Thoracic aorta (tissue), 2 donors: ENCODE measurements at regions not wholly inside any gene's neighbourhood (a gene's known extent, or its start where the extent isn't known, plus 50 kb on each side); places are given as distances from the start of the nearest gene placed in this dataset.
"Not testable (repeated sequence)": the region's sequence is repeated elsewhere in the genome, so short reads cannot be mapped to it uniquely, and the experiment has no call there.

Experiments
- ATAC-seq: fragments of 150-250 bp; one replicate; pipeline ENCODE4 v1.8.0; 2017; ENCODE audit warnings: low read depth; ENCODE audit not compliant: insufficient number of reproducible peaks, low FRiP score
- DNase-seq: peaks from one replicate; pipeline ENCODE4 v3.0.0-alpha.2; 2020; ENCODE audit warnings: low spot score
- H3K27ac ChIP-seq, 2 donors: fragments of 200-600 bp; sonication (generic); 1 replicate in 1 of 2; 2 replicates in 1 of 2; pipeline ENCODE4 v1.5.1; 2016; ENCODE audit warnings: mild to moderate bottlenecking in 2 of 2, moderate library complexity in 2 of 2
- H3K27me3 ChIP-seq: fragments of 200-600 bp; sonication (generic); replicated peaks from 2 replicates; pipeline ENCODE4 v1.6.0; 2016; ENCODE audit warnings: mild to moderate bottlenecking; ENCODE audit not compliant: insufficient read depth
- H3K36me3 ChIP-seq: fragments of 200-600 bp; sonication (generic); one replicate; pipeline ENCODE4 v1.5.1; 2016
- H3K4me1 ChIP-seq, 2 donors: fragments of 200-600 bp; sonication (generic); 1 replicate in 1 of 2; 2 replicates in 1 of 2; pipeline versions ENCODE4 v1.5.1 to v1.6.0; 2016; ENCODE audit warnings: low read depth in 2 of 2, mild to moderate bottlenecking in 1 of 2; ENCODE audit not compliant: control insufficient read depth in 1 of 2
- H3K4me3 ChIP-seq: fragments of 200-600 bp; sonication (generic); 2 replicates; pipeline ENCODE4 v1.5.1; 2016; ENCODE audit warnings: mild to moderate bottlenecking
- H3K9me3 ChIP-seq: fragments of 200-600 bp; sonication (generic); 2 replicates; pipeline ENCODE4 v1.5.1; 2016
- TF ChIP-seq, protein P1 (sequence below): fragments of 200-600 bp; sonication (generic); IDR thresholded peaks from one replicate; pipeline ENCODE4 v1.5.1; 2019; ENCODE audit warnings: antibody characterized with exemption

DNA sequence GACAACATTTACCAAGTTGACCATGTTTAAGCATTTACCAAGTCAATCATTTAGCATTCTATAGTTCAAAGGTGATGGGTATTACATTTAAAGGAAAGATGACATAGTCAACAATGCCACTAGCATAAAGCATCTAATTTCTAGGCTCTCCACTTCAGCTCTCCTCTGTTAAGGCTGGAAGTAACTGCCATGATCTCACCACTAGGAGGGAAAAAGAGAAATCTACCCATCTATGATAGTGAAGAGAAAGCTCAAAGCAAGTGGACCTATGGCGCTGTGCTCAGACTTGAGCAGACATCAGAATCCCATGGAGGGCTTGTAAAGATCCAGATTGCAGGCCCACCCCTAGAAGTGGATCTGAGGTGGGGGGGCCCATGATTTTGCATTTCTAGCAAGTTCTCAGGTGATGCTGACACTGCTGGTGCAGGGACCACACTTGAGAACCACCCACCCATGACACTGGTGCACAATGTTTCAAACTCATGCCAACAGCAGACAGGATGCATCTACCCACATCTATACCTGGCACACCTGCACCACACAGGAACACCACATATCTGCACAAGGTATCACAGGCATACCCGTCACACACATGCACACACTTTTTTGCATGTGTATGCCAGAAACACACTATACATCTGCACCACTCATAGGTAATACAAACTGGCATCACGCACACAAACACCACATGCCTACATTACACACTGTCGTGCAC is 392.9 kb upstream of the RUNX1 start:
- TF ChIP-seq, protein P1, sequence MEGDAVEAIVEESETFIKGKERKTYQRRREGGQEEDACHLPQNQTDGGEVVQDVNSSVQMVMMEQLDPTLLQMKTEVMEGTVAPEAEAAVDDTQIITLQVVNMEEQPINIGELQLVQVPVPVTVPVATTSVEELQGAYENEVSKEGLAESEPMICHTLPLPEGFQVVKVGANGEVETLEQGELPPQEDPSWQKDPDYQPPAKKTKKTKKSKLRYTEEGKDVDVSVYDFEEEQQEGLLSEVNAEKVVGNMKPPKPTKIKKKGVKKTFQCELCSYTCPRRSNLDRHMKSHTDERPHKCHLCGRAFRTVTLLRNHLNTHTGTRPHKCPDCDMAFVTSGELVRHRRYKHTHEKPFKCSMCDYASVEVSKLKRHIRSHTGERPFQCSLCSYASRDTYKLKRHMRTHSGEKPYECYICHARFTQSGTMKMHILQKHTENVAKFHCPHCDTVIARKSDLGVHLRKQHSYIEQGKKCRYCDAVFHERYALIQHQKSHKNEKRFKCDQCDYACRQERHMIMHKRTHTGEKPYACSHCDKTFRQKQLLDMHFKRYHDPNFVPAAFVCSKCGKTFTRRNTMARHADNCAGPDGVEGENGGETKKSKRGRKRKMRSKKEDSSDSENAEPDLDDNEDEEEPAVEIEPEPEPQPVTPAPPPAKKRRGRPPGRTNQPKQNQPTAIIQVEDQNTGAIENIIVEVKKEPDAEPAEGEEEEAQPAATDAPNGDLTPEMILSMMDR, result no peak
- ATAC-seq, result no peak
- Histone ChIP-seq H3K27me3 (no peaks in the 10 kb centered on the region), H3K27ac (no peak overlapping the region), H3K4me1 (no peaks in the 10 kb centered on the region), H3K9me3 (no peaks in the 10 kb centered on the region), H3K36me3 (no peaks in the 10 kb centered on the region), H3K4me3 (no peak overlapping the region)
- no peak for DNase-seq

DNA sequence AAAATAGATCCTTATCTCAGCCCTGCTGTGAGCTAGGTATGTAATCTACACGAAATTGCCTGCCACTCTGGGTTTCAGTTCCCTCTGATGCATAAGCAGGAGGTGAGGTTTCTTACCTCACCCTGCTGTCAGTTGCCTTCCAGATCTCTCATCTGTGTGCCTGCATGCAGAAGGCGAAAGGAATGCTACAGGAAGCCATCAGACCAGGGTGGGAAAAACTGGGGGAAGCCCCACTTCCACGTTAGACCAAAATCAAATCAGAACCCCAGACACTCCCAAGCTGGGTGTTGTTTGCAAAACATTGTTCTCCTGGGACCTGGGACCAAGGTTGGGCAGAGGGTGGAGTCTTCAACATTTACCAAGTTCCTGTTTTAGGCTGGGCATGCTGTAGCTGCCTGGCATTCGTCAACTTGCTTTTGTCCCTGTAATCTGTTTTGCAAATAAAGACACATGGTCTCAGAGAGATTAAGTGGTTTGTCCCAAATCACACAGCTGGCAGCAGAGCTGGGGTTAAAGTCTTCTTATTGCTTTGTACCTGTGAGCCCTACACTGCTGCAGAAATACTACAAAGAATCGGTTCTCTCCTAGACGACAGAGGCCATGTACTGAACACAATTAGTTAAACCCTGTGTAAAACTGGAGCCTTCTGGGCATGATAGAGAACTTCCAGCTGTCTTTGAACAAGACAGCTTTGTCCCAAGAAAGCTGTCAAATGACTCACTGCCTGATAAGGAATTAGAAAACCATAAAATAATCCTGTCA is 389.7 kb upstream of the RUNX1 start:
- no peaks in the 10 kb centered on the region for H3K27me3 ChIP-seq
- ATAC-seq, result no peak
- no peak overlapping the region for H3K27ac ChIP-seq
- H3K9me3 ChIP-seq, result peaks cover 3% of the 10 kb centered on the region
- no peak overlapping the region for H3K4me3 ChIP-seq
- no peaks in the 10 kb centered on the region for H3K36me3 ChIP-seq
- TF ChIP-seq, protein P1, result no peak
- H3K4me1 ChIP-seq, result no peaks in the 10 kb centered on the region
- no peak for DNase-seq

DNA sequence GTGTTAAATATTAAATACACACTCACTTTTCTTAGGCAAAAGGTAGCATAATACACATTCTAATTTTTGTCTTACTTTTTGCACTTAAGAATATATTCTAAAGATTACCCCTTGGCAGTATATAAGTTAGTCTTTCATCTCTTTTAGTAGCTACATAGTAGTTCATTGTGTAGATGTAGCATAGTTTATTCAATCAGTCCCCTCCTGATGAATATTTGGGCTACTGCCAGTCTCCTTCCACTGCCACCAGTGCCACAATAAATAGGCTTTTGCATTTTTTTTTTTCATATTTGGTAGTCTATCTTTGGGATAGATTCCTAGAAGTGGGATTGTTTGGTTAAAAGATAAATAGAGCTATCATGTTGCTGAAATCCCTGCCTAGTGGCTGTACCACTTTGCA is 388.8 kb upstream of the RUNX1 start:
- no peaks in the 10 kb centered on the region for H3K36me3 ChIP-seq
- H3K27ac ChIP-seq, result no peak overlapping the region
- peaks cover 7% of the 10 kb centered on the region for H3K9me3 ChIP-seq
- TF ChIP-seq, protein P1, result no peak
- H3K27me3 ChIP-seq, result no peaks in the 10 kb centered on the region
- ATAC-seq (no peak), DNase-seq (no peak)
- H3K4me1 ChIP-seq, result no peaks in the 10 kb centered on the region
- H3K4me3 ChIP-seq, result no peak overlapping the region

DNA sequence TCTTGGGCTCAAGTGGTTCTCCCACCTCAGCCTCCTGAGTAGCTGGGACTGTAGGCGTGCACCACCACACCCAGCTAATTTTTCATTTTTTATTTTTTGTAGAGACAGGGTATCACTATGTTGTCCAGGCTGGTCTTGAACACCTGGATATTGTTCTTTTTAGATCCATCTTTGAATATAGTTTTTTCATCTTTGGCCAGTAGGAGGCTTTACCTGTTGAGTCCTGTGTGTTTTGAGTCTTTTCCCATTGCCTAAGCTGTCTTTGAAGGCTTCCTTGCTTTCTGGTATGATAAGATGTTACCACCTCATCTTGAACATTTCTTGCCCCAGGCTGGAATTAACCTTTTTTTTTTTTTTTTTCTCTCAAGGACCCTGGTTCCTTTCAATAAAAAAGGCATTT is 387.8 kb upstream of the RUNX1 start:
- Histone ChIP-seq H3K27me3 (no peaks in the 10 kb centered on the region), H3K36me3 (no peaks in the 10 kb centered on the region), H3K27ac (no peak overlapping the region), H3K9me3 (peaks cover 11% of the 10 kb centered on the region), H3K4me1 (no peaks in the 10 kb centered on the region), H3K4me3 (no peak overlapping the region)
- TF ChIP-seq, protein P1, result no peak
- ATAC-seq, result no peak
- no peak for DNase-seq

DNA sequence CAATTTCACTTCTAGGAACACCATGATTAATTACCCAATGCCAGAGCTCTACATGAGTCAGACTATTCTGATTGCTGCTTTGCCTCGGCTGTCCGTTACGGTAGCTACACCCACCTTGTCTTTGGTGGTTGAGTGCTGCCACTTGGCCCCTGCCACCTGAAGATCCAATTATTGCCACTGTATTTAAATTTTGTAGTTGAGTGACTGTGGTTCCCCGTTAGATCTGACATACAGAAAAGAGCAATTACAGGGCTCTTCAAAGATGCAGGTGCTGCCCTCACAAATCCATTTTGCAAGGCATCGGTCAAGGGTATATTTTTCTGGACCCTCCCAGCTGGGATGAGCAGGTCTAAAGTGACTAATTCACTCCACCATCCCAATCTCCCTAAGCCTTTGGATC is 383.5 kb upstream of the RUNX1 start:
- not testable (repeated sequence) for ATAC-seq, DNase-seq, H3K27ac ChIP-seq, H3K4me3 ChIP-seq, H3K36me3 ChIP-seq, H3K27me3 ChIP-seq
- peaks cover 2 to 12% of the 10 kb centered on the region in 2 donors for H3K4me1 ChIP-seq
- peaks cover 11% of the 10 kb centered on the region for H3K9me3 ChIP-seq
